Right lobe of liver (tissue), 4 donors: ENCODE measurements at regions not wholly inside any gene's neighbourhood (a gene's known extent, or its start where the extent isn't known, plus 50 kb on each side); places are given as distances from the start of the nearest gene placed in this dataset.

ENCODE experiments used
- CTCF ChIP-seq, 4 donors: fragments of 200-600 bp in 3 of 4; fragments of 450-650 bp in 1 of 4; IDR thresholded peaks; one replicate each; pipeline versions ENCODE4 v1.5.1 to v1.8.0; 2016 to 2022; ENCODE audit warnings: antibody characterized with exemption in 4 of 4, mild to moderate bottlenecking in 2 of 4
- POLR2A ChIP-seq: fragments of 450-650 bp; IDR thresholded peaks from one replicate; pipeline ENCODE4 v1.6.1; 2017; ENCODE audit warnings: antibody characterized with exemption, mild to moderate bottlenecking
- donor health status: DM: no; HTN: no; CAD: no.
- donor health status: DM: no; HTN: no; CAD: no.
- donor health status: DM: no; HTN: yes; CAD: no.

- no peak for TF ChIP-seq CTCF (IDR thresholded peaks at IDR 0.05)
- TF ChIP-seq POLR2A = no peak
Observed at GRCh38 chr3:83248454-83248853, 1487.0 kb upstream of the GBE1 start.
